AG04449 (cell line): ENCODE measurements at regions not wholly inside any gene's neighbourhood (a gene's known extent, or its start where the extent isn't known, plus 50 kb on each side); places are given as distances from the start of the nearest gene placed in this dataset.

Source experiments
- CTCF ChIA-PET: fragments of 350-600 bp; formaldehyde crosslinking; extraction: SDS; loops from one replicate; lab custom pipeline; 2021; ENCODE audit warnings: antibody characterized with exemption; lab: Yijun Ruan, JAX
- POLR2A ChIA-PET: fragments of 400-600, 350-600 bp; formaldehyde crosslinking; extraction: SDS; loops from one replicate; lab custom pipeline; 2020; ENCODE audit warnings: antibody characterized with exemption, inconsistent platforms; lab: Yijun Ruan, JAX
- DNase-seq: peaks from one replicate; pipeline ENCODE4 v3.0.0-alpha.2; 2010; ENCODE audit warnings: low read depth, low spot score
- H3K4me3 ChIP-seq: 2 replicates; pipeline ENCODE4 v1.5.1; 2011; ENCODE audit warnings: low read depth, mild to moderate bottlenecking, control low read depth, low read length
- CTCF ChIP-seq: IDR thresholded peaks from one replicate; pipeline ENCODE4 v1.5.1; 2011; ENCODE audit warnings: mild to moderate bottlenecking, moderate library complexity, low read length, control low read depth, inconsistent platforms; ENCODE audit not compliant: insufficient read depth; ENCODE audit errors: missing control alignments

- H3K4me3 ChIP-seq: no peak overlapping the region
- no peak for DNase-seq
- POLR2A ChIA-PET: no interaction called here
- TF ChIP-seq CTCF: no peak
- CTCF ChIA-PET: no interaction called here
These were observed 79.9 kb upstream of the GPC6 start for GRCh38 chr13:93146584-93147297.

- ChIA-PET POLR2A (no interaction called here), CTCF (no interaction called here)
- TF ChIP-seq CTCF: no peak
- H3K4me3 ChIP-seq: no peak overlapping the region
- DNase-seq: no peak
These were observed 79.3 kb upstream of the GPC6 start for GRCh38 chr13:93147298-93147645.

DNA sequence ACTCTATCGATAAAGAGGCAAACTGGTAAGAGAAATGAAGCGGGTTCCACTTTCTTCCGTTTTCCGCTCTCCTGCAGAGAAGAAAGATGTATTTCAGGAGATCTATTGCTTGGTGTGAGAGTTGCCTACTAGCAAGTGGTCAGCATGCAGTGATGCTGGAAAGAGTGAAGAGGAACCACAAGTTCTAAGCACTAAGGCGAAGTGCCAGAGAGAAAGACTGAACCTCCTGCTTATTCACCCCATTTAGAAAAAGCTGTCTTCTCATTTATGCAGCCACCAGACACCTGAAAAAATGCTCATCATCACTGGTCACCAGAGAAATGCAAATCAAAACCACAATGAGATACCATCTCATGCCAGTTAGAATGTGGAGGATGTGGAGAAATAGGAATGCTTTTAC lies 78.7 kb upstream of the GPC6 start:
- ChIA-PET POLR2A (no interaction called here), CTCF (no interaction called here)
- no peak overlapping the region for H3K4me3 ChIP-seq
- TF ChIP-seq CTCF: no peak
- DNase-seq: no peak

DNA sequence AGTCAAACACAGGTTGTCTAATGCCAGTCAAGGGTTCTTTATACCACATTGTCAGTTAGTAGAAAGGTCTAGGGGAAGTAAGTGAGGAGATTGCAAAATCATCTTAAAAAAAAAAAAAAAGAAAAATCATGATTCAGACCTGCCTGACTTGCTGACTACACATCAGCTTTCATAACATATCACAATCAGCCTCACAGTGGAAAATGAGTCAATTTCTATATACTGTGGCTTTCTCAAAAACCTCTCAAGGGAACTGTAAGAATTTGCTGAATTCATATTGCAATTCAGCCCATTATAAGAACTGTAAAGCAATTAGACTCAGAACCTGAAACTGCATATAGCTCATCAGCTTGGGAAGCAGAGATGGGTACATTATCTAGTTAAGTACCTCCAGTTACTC lies 75.3 kb upstream of the GPC6 start:
- ChIA-PET CTCF (interaction anchor here (1.1 kb wide), 2 partner anchors 9 to 1212 kb away, joined by 3 read pairs; no protein-coding TSS in a partner anchor), POLR2A (no interaction called here)
- no peak for TF ChIP-seq CTCF
- DNase-seq: peak; percentile 58
- H3K4me3 ChIP-seq: no peak overlapping the region

DNA sequence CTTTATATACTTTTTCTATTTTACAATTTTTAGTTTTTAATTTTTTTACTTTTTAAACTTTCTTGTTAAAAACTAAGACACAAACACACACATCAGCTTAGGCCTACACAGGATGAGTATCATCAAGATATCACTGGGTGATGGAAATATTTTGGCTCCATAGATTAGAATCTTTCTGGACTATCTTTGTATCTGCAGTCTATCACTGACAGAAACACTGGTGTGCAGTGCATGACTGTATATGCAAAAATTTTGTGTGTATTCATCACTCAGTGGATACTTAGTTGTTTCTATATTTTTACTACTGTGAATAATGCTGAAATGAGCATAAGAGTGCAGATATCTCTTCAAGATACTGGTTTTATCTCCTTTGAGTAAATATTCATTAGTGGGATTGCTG lies 68.0 kb upstream of the GPC6 start:
- DNase-seq: no peak
- CTCF ChIA-PET: no interaction called here
- TF ChIP-seq CTCF: no peak
- POLR2A ChIA-PET: no interaction called here
- H3K4me3 ChIP-seq: no peak overlapping the region

GRCh38 chr13:93169980-93170379 lies 56.6 kb upstream of the GPC6 start:
- DNase-seq: peak; percentile 12
- TF ChIP-seq CTCF: no peak
- ChIA-PET POLR2A (no interaction called here), CTCF (interaction anchor here (1.1 kb wide), 1 partner anchor 11 kb away, joined by 3 read pairs; no protein-coding TSS in a partner anchor)
- no peak overlapping the region for H3K4me3 ChIP-seq
